ENCODE measurements at regions not wholly inside any gene's neighbourhood (a gene's known extent, or its start where the extent isn't known, plus 50 kb on each side); places are given as distances from the start of the nearest gene placed in this dataset.

- TF ChIP-seq CTCF (IDR thresholded peaks at IDR 0.05; ENCODE audit: insufficient read depth, low read length), result no peak
- no peak for TF ChIP-seq REST (IDR thresholded peaks at IDR 0.05; ENCODE audit: insufficient replicate concordance, low read depth)
- no peak for TF ChIP-seq POLR2AphosphoS5 (IDR thresholded peaks at IDR 0.05; ENCODE audit: low read depth)
- no peak for TF ChIP-seq GABPA (IDR thresholded peaks at IDR 0.05; ENCODE audit: low read depth)
- TF ChIP-seq SPI1 (IDR thresholded peaks at IDR 0.05; ENCODE audit: borderline replicate concordance, low read depth), result no peak
- H3K27ac ChIP-seq (replicated peaks), result no peak overlapping the region
- H3K4me3 ChIP-seq (replicated peaks; ENCODE audit: insufficient read depth, low read length), result no peak overlapping the region
- DNase-seq (ENCODE audit: low read depth in 1 of 2, low spot score in 1 of 2), result no peak
- H3K27me3 ChIP-seq (ENCODE audit: insufficient read depth, poor library complexity, severe bottlenecking), result no peaks in the 10 kb centered on the region
Measured at GRCh38 chr4:44098973-44099372, 349.6 kb downstream of the KCTD8 start.

- TF ChIP-seq REST (IDR thresholded peaks at IDR 0.05; ENCODE audit: insufficient replicate concordance, low read depth), result no peak
- TF ChIP-seq CTCF (IDR thresholded peaks at IDR 0.05; ENCODE audit: insufficient read depth, low read length), result no peak
- TF ChIP-seq POLR2AphosphoS5 (IDR thresholded peaks at IDR 0.05; ENCODE audit: low read depth), result no peak
- TF ChIP-seq GABPA (IDR thresholded peaks at IDR 0.05; ENCODE audit: low read depth), result no peak
- no peak for TF ChIP-seq SPI1 (IDR thresholded peaks at IDR 0.05; ENCODE audit: borderline replicate concordance, low read depth)
- Histone ChIP-seq H3K27ac (replicated peaks) (no peak overlapping the region), H3K4me3 (replicated peaks; ENCODE audit: insufficient read depth, low read length) (no peak overlapping the region), H3K27me3 (ENCODE audit: insufficient read depth, poor library complexity, severe bottlenecking) (no peaks in the 10 kb centered on the region)
- no peak for DNase-seq (ENCODE audit: low read depth in 1 of 2, low spot score in 1 of 2)
Measured at GRCh38 chr4:44100456-44100855, 348.2 kb downstream of the KCTD8 start.

GRCh38 chr4:44118971-44119680 is 329.5 kb downstream of the KCTD8 start:
- no peak overlapping the region for H3K27ac ChIP-seq (replicated peaks)
- no peaks in the 10 kb centered on the region for H3K27me3 ChIP-seq (ENCODE audit: insufficient read depth, poor library complexity, severe bottlenecking)
- no peak overlapping the region for H3K4me3 ChIP-seq (replicated peaks; ENCODE audit: insufficient read depth, low read length)
- TF ChIP-seq SPI1 (IDR thresholded peaks at IDR 0.05; ENCODE audit: borderline replicate concordance, low read depth) (no peak), CTCF (IDR thresholded peaks at IDR 0.05; ENCODE audit: insufficient read depth, low read length) (no peak), REST (IDR thresholded peaks at IDR 0.05; ENCODE audit: insufficient replicate concordance, low read depth) (no peak), GABPA (IDR thresholded peaks at IDR 0.05; ENCODE audit: low read depth) (no peak), POLR2AphosphoS5 (IDR thresholded peaks at IDR 0.05; ENCODE audit: low read depth) (no peak)
- DNase-seq (ENCODE audit: low read depth in 1 of 2, low spot score in 1 of 2), result no peak
